T-helper 17 cell (primary cell): ENCODE measurements at regions not wholly inside any gene's neighbourhood (a gene's known extent, or its start where the extent isn't known, plus 50 kb on each side); places are given as distances from the start of the nearest gene placed in this dataset.

Experiments
- ATAC-seq: fragments of 150-1000 bp; cut with Tn5 transposase; 2 replicates; pipeline ENCODE4 v1.10.0; 2021; ENCODE audit warnings: mild to moderate bottlenecking, moderate library complexity
- DNase-seq, 3 donors: peaks; one replicate each; pipeline versions ENCODE4 v3.0.0 to v3.0.0-alpha.2; 2020 to 2021
- H3K9me3 ChIP-seq: one replicate; pipeline ENCODE4 v1.7.0; 2013; ENCODE audit warnings: low read length, mild to moderate bottlenecking; ENCODE audit not compliant: control insufficient read depth, poor library complexity, severe bottlenecking
- H3K27ac Mint-ChIP-seq: one replicate; pipeline ENCODE4 v1.8.0; 2022; ENCODE audit warnings: mild to moderate bottlenecking, moderate library complexity, mixed read lengths
- H3K27me3 Mint-ChIP-seq: one replicate; pipeline ENCODE4 v1.8.0; 2022; ENCODE audit warnings: mixed read lengths
- H3K36me3 Mint-ChIP-seq: one replicate; pipeline ENCODE4 v1.8.0; 2022; ENCODE audit warnings: low read depth, mixed read lengths
- H3K4me1 Mint-ChIP-seq: one replicate; pipeline ENCODE4 v1.8.0; 2022; ENCODE audit warnings: mild to moderate bottlenecking, mixed read lengths
- H3K4me3 Mint-ChIP-seq: one replicate; pipeline ENCODE4 v1.8.0; 2022; ENCODE audit warnings: mild to moderate bottlenecking, moderate library complexity, mixed read lengths

- no peak for ATAC-seq
- Mint-ChIP-seq H3K27ac (no peak overlapping the region), H3K27me3 (no peaks in the 10 kb centered on the region), H3K4me3 (no peak overlapping the region), H3K4me1 (no peaks in the 10 kb centered on the region), H3K36me3 (no peaks in the 10 kb centered on the region)
- no peaks in the 10 kb centered on the region for H3K9me3 ChIP-seq
- no peak for DNase-seq
Observed at GRCh38 chr2:122216071-122216470, 460.6 kb downstream of the TSN start.

GRCh38 chr2:122216901-122217300 is 461.4 kb downstream of the TSN start:
- Mint-ChIP-seq H3K27ac (no peak overlapping the region), H3K27me3 (no peaks in the 10 kb centered on the region), H3K4me3 (no peak overlapping the region), H3K36me3 (no peaks in the 10 kb centered on the region), H3K4me1 (no peaks in the 10 kb centered on the region)
- ATAC-seq: no peak
- no peaks in the 10 kb centered on the region for H3K9me3 ChIP-seq
- DNase-seq: no peak

- no peak overlapping the region for H3K27ac Mint-ChIP-seq
- DNase-seq (no peak), ATAC-seq (no peak)
- H3K27me3 Mint-ChIP-seq: no peaks in the 10 kb centered on the region
- no peaks in the 10 kb centered on the region for H3K4me1 Mint-ChIP-seq
- no peak overlapping the region for H3K4me3 Mint-ChIP-seq
- H3K36me3 Mint-ChIP-seq: no peaks in the 10 kb centered on the region
- H3K9me3 ChIP-seq: no peaks in the 10 kb centered on the region
Observed at GRCh38 chr2:122218596-122218995, 463.1 kb downstream of the TSN start.

- ATAC-seq (no peak), DNase-seq (no peak)
- no peak overlapping the region for H3K4me3 Mint-ChIP-seq
- H3K9me3 ChIP-seq: no peaks in the 10 kb centered on the region
- H3K27me3 Mint-ChIP-seq: no peaks in the 10 kb centered on the region
- no peaks in the 10 kb centered on the region for H3K36me3 Mint-ChIP-seq
- no peaks in the 10 kb centered on the region for H3K4me1 Mint-ChIP-seq
- H3K27ac Mint-ChIP-seq: no peak overlapping the region
Observed at GRCh38 chr2:122219504-122219903, 464.1 kb downstream of the TSN start.

- no peaks in the 10 kb centered on the region for H3K9me3 ChIP-seq
- Mint-ChIP-seq H3K4me3 (no peak overlapping the region), H3K27me3 (no peaks in the 10 kb centered on the region), H3K4me1 (no peaks in the 10 kb centered on the region), H3K27ac (no peak overlapping the region), H3K36me3 (no peaks in the 10 kb centered on the region)
- DNase-seq: no peak
- no peak for ATAC-seq
Observed at GRCh38 chr2:122221665-122222064, 466.2 kb downstream of the TSN start.

GRCh38 chr2:122231296-122231695 is 475.8 kb downstream of the TSN start:
- no peak overlapping the region for H3K4me3 Mint-ChIP-seq
- no peaks in the 10 kb centered on the region for H3K4me1 Mint-ChIP-seq
- no peak for ATAC-seq
- H3K36me3 Mint-ChIP-seq: no peaks in the 10 kb centered on the region
- no peak overlapping the region for H3K27ac Mint-ChIP-seq
- no peak for DNase-seq
- no peaks in the 10 kb centered on the region for H3K27me3 Mint-ChIP-seq
- no peaks in the 10 kb centered on the region for H3K9me3 ChIP-seq

- no peaks in the 10 kb centered on the region for H3K9me3 ChIP-seq
- Mint-ChIP-seq H3K36me3 (no peaks in the 10 kb centered on the region), H3K4me1 (no peaks in the 10 kb centered on the region), H3K27me3 (no peaks in the 10 kb centered on the region), H3K4me3 (no peak overlapping the region), H3K27ac (no peak overlapping the region)
- ATAC-seq (no peak), DNase-seq (no peak)
Observed at GRCh38 chr2:122233372-122233771, 477.9 kb downstream of the TSN start.

GRCh38 chr2:122236152-122236874 is 480.9 kb downstream of the TSN start:
- H3K4me3 Mint-ChIP-seq: no peak overlapping the region
- H3K27ac Mint-ChIP-seq: no peak overlapping the region
- H3K27me3 Mint-ChIP-seq: no peaks in the 10 kb centered on the region
- ATAC-seq (no peak), DNase-seq (no peak)
- H3K36me3 Mint-ChIP-seq: no peaks in the 10 kb centered on the region
- H3K4me1 Mint-ChIP-seq: no peaks in the 10 kb centered on the region
- no peaks in the 10 kb centered on the region for H3K9me3 ChIP-seq

- no peak overlapping the region for H3K4me3 Mint-ChIP-seq
- no peak overlapping the region for H3K27ac Mint-ChIP-seq
- ATAC-seq (no peak), DNase-seq (no peak)
- H3K27me3 Mint-ChIP-seq: no peaks in the 10 kb centered on the region
- H3K4me1 Mint-ChIP-seq: no peaks in the 10 kb centered on the region
- H3K9me3 ChIP-seq: no peaks in the 10 kb centered on the region
- no peaks in the 10 kb centered on the region for H3K36me3 Mint-ChIP-seq
Observed at GRCh38 chr2:122236925-122237324, 481.5 kb downstream of the TSN start.

GRCh38 chr2:122237450-122237849 is 482.0 kb downstream of the TSN start:
- Mint-ChIP-seq H3K27ac (no peak overlapping the region), H3K36me3 (no peaks in the 10 kb centered on the region)
- no peak for DNase-seq

GRCh38 chr2:122238006-122238559 is 482.6 kb downstream of the TSN start:
- DNase-seq (no peak), ATAC-seq (no peak)
- no peak overlapping the region for H3K4me3 Mint-ChIP-seq
- H3K4me1 Mint-ChIP-seq: no peaks in the 10 kb centered on the region
- H3K27me3 Mint-ChIP-seq: no peaks in the 10 kb centered on the region
- H3K27ac Mint-ChIP-seq: no peak overlapping the region
- no peaks in the 10 kb centered on the region for H3K36me3 Mint-ChIP-seq
- H3K9me3 ChIP-seq: no peaks in the 10 kb centered on the region

More at GRCh38 chr2:122237450-122237849, 482.0 kb downstream of the TSN start:
- Mint-ChIP-seq H3K4me3 (no peak overlapping the region), H3K4me1 (no peaks in the 10 kb centered on the region), H3K27me3 (no peaks in the 10 kb centered on the region)
- no peaks in the 10 kb centered on the region for H3K9me3 ChIP-seq
- ATAC-seq: no peak

GRCh38 chr2:122239440-122239839 is 484.0 kb downstream of the TSN start:
- H3K9me3 ChIP-seq: no peaks in the 10 kb centered on the region
- Mint-ChIP-seq H3K4me3 (no peak overlapping the region), H3K27ac (no peak overlapping the region), H3K27me3 (peaks cover 7% of the 10 kb centered on the region), H3K4me1 (no peaks in the 10 kb centered on the region), H3K36me3 (no peaks in the 10 kb centered on the region)
- no peak for ATAC-seq
- no peak for DNase-seq

- Mint-ChIP-seq H3K4me1 (no peaks in the 10 kb centered on the region), H3K4me3 (no peak overlapping the region), H3K36me3 (no peaks in the 10 kb centered on the region), H3K27me3 (peaks cover 7% of the 10 kb centered on the region), H3K27ac (no peak overlapping the region)
- no peak for DNase-seq
- no peak for ATAC-seq
- H3K9me3 ChIP-seq: no peaks in the 10 kb centered on the region
Observed at GRCh38 chr2:122244598-122245229, 489.3 kb downstream of the TSN start.

GRCh38 chr2:122249673-122250072 is 494.2 kb downstream of the TSN start:
- H3K27me3 Mint-ChIP-seq: no peaks in the 10 kb centered on the region
- no peaks in the 10 kb centered on the region for H3K9me3 ChIP-seq
- ATAC-seq: no peak
- H3K27ac Mint-ChIP-seq: no peak overlapping the region
- H3K36me3 Mint-ChIP-seq: no peaks in the 10 kb centered on the region
- no peaks in the 10 kb centered on the region for H3K4me1 Mint-ChIP-seq
- no peak for DNase-seq
- H3K4me3 Mint-ChIP-seq: no peak overlapping the region
